HG02610 (cell line): ENCODE measurements at regions not wholly inside any gene's neighbourhood (a gene's known extent, or its start where the extent isn't known, plus 50 kb on each side); places are given as distances from the start of the nearest gene placed in this dataset.

Experiments
- ATAC-seq: cut with Tn5 transposase; IDR thresholded peaks from one replicate; pipeline ENCODE4 v1.9.1; 2021; ENCODE audit warnings: mild to moderate bottlenecking, moderate library complexity; ENCODE audit not compliant: unreplicated experiment

- no peak for ATAC-seq
Observed at GRCh38 chr2:144705328-144706245, 185.7 kb upstream of the ZEB2 start.

- ATAC-seq: no peak
Observed at GRCh38 chr2:144704709-144705095, 184.8 kb upstream of the ZEB2 start.

DNA sequence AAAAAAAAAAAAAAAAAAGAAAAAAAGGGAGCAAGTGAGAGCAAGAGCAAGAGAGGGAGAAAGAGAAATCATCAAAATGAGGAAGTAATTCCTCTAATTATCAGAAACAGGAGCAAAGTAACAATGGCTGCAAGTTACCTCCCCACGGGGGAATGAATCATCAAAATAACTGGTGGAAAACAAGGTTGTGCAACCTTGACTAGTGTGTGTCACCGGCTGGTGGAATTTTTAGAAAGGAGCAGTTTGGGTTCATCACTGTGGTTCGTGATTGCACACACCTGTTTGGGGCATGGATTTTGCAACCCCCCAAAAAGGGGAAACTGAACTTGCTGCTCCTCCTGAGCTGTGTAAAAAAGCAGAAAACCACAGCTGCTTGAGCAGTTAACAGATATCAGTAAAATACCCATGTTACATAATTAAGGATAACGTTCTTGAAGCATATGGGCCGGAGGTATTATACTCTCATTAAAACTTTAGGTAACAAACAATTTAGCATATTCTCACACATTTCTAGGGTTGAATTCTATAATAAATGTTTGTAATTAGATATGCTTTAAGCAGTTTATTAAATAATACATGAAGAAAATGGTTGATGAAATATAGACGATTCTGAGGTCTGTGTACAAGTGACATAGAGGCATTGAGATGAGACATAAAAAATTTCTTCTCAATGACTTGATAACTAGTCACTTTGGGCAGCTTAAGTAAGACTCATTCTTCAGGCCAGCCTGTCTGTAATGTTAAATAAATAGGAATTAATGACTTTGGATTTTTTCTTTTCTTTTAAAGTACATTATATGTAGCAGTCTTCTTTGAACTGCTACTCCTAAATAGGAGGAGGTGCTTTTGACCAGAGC lies 184.2 kb upstream of the ZEB2 start:
- ATAC-seq: no peak

- ATAC-seq: no peak
Observed at GRCh38 chr2:144702051-144702450, 182.1 kb upstream of the ZEB2 start.

GRCh38 chr2:144701259-144701658 lies 181.3 kb upstream of the ZEB2 start:
- ATAC-seq: no peak

- ATAC-seq: no peak
Observed at GRCh38 chr2:144698156-144698555, 178.2 kb upstream of the ZEB2 start.

GRCh38 chr2:144695657-144696056 lies 175.7 kb upstream of the ZEB2 start:
- ATAC-seq: no peak

DNA sequence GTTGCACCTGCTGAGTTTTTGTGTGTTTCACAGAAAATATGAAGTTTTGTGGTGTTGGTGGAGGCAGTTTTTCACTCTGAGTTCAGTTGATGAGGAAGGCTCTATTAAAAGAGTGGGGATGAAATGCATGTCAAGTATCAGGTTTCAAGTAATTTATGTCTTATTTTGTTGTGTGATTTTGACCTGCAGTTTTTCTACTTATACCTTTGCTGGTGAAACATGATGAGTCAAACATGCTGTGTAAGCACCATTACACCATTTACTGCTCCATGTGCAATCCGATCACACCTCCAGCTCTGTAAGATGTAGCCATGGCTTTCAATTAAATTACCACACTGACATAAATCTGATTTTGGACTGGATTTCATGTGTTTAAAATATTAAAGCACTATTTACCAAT lies 174.5 kb upstream of the ZEB2 start:
- no peak for ATAC-seq

DNA sequence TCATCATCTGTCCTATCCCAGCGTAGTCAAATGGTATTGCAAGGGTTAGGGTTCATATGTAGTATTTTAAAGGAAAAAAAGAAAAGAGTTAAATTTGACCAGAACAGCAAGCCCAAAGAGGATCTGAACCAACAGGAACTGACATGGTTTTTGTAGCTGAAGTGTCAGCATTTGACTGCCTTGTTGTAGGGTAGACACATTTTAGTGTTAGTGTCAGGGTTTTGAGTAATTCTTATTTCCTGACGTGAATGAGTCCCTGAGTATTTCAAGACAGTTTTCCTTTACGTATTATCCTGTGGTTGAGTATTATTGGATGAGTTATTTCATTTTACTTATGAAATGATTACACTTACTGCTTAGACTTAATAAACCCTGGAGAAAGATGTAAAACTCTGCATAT lies 173.3 kb upstream of the ZEB2 start:
- ATAC-seq: no peak

GRCh38 chr2:144692661-144693060 lies 172.7 kb upstream of the ZEB2 start:
- no peak for ATAC-seq

DNA sequence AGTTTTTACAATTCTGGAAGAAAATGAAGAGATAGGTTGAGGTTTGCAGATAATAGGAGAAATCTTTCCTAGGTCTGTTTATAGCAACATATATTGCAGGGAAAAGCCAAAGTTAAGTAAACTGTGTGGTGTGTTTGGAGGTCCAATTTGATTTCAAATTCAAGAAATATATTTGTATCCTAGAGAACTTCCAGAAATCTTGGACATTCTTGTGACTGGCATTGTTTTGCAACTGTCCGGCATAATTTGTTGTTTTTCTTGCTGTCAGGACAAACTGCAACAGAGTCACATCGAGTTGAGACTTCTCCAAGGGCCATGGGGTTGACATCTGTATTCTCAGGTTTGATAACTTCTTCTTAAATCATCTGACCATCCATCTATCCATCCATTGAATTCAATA lies 170.9 kb upstream of the ZEB2 start:
- ATAC-seq: no peak

DNA sequence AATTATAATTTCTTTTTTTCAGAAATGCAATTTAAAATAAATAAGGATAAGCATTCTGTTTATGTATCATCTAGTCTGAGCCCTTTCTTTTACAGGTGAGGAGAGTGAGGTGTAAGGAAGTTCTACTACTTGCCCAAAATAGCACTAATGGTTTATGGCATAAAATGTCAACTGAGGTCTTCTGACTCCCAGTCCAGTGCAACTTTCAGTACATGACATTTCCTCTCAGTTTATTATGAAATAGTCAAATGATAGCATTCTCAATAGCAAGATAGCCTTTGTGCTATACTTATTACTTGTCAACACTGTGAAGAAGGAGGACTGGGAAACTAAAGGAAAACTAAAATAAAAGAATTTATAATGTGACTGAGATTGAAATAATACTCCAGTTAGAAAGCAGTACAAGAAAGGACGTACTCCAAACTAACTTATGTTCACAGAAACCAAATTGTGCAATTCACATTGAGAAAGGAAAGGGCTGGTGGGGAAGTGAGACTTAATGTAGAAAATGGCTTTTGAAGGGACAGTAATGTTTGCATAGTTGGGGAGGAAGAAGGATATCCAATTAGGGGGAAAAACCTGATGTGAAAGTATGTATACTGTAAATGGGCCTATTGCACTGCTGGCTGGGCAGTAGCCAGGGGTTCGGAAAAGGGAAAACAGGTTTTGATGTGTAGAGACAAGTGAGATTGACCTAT lies 166.7 kb upstream of the ZEB2 start:
- no peak for ATAC-seq

- no peak for ATAC-seq
Observed at GRCh38 chr2:144683966-144684365, 164.0 kb upstream of the ZEB2 start.

DNA sequence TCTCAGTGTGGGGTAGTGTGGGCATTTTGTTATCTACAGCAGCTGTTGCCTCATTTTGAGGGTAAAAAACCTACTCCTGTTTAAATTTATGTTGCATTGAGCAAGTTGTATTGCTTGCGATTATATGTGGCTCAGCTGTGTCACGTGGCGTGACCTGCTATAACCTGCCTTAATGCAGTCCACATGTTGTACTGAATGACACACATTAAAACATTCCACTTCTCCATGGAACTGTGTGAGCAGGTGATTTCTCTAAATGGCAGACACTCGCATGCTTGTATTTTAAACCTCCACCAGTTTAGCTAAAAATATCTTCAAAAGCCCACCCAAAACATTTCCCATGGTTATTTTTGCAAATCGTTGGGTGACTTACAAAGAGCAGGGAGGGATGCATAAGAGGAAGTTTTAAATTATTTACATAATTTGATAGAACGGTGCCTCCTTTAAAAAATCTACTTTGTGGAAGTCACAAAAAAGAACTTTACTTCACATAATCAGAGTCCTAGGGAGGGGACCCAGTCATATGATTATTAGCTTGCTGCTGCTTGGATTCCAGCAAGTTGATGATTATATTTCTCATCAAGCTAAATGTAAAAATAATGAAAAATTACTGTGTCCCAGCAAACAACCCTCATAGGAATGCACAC lies 163.3 kb upstream of the ZEB2 start:
- no peak for ATAC-seq

DNA sequence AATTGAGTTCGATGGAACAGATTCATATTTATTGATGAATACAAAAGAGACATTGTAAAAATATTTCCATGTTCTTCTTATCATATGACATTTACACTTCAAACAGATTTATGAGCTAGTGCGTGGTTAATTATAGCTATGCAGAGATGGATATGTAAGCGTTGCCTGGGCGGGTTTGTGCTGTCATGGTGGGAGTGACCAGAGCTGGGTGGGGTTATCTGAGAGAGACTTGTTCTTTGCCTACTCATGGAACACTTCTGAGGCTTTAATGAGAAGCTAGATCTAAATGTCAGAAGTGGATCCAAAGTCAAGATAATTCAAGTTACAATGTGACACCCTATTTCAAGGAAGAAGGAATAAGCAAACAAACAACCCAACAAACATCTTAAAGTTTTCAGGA lies 162.3 kb upstream of the ZEB2 start:
- ATAC-seq: no peak

DNA sequence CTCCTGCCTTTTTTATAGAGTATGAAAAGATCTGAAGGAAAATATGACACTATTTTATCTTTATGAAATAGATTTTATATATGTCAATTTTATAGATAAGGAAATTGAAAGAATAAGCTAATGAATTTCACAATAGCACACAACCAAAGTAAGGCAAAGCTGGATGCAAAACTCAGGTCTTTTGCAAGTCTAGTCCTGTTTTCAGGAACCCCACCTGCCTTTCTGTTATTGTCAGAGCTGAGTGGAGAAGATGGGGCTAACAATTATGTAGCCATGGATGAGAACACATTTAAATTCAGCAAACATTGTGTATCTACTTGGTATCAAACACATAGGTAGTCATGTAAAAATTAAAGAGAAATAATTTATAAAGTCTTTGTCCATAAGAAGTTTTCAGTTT lies 161.5 kb upstream of the ZEB2 start:
- no peak for ATAC-seq

DNA sequence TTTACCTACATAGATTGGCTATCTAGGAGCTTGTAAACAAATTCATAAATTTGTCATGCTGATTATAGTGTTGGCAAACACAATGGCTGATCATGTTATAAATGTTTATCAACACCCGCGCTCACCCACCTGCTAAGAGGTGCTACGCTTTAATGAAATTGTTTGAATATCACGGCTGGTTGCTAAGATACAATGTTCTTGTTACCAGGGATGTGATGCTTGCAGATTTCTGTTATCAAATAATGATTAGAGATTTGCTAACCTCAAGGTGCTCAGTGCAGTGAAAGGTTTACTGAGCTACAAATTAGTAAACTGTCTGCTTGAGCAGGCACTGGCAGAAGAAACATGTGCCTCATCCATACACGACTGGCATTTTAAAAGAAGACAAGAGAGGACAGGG lies 160.0 kb upstream of the ZEB2 start:
- ATAC-seq: no peak

DNA sequence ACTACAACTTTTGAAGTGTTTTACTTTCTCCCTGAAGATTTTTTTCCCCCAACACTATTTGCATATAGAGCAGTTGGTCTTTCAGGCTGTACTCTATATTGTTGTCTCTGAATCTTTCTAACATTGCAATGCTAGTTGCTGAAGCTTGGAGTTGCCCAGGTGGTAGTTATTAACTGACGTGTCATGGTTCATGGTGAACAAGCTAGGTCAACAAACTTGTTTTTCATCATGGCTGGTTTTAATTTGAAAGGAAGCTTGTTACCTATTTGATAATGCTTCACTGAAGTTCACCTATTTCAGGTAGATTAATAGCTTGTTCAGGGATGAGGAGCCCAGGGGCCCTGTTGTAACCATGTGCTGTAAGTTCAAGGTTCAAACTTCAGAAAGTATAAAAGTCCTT lies 158.8 kb upstream of the ZEB2 start:
- ATAC-seq: no peak

GRCh38 chr2:144675731-144676130 lies 155.8 kb upstream of the ZEB2 start:
- no peak for ATAC-seq

DNA sequence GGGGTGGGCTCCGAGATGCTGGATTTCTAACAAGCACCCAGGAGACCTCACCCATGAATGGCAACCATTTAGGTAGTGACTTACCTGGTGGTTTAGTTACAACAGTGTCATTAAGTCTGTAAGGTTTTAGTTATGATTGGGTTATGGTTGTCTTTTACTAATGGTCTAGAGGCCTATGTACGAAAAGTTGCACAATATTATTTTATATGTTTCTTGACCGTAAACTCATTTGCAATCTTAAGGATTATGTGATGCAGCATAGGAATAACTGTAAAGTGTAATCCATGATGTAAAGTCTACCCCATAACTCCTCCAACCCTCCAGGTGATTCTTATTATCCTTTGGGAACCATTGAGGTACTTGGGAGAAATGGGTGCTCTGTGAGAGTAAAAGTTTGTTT lies 155.4 kb upstream of the ZEB2 start:
- no peak for ATAC-seq

- ATAC-seq: no peak
Observed at GRCh38 chr2:144674071-144674470, 154.2 kb upstream of the ZEB2 start.
